Psoas muscle (tissue), 7 donors: ENCODE measurements at regions not wholly inside any gene's neighbourhood (a gene's known extent, or its start where the extent isn't known, plus 50 kb on each side); places are given as distances from the start of the nearest gene placed in this dataset.
"Not testable (repeated sequence)": the region's sequence is repeated elsewhere in the genome, so short reads cannot be mapped to it uniquely, and the experiment has no call there.

Experiments used
- ATAC-seq, 4 donors: fragments of 200-7000 bp; cut with Tn5 transposase; one replicate each; pipeline ENCODE4 v1.9.1; 2020; ENCODE audit warnings: moderate library complexity in 3 of 4, mild to moderate bottlenecking in 2 of 4
- DNase-seq, 2 donors: peaks; one replicate each; pipeline ENCODE4 v3.0.0-alpha.2; 2020
- H3K27ac ChIP-seq: fragments of 200-600 bp; one replicate; pipeline ENCODE4 v1.8.0; 2022
- H3K27me3 ChIP-seq, 3 donors: fragments of 200-600 bp in 1 of 3; one replicate each; pipeline versions ENCODE4 v1.6.1 to v1.8.0; 2013 to 2022; ENCODE audit warnings: low read length in 2 of 3, mild to moderate bottlenecking in 2 of 3, moderate library complexity in 1 of 3; ENCODE audit not compliant: insufficient read depth in 3 of 3
- H3K36me3 ChIP-seq, 2 donors: fragments of 200-600 bp in 1 of 2; one replicate each; pipeline versions ENCODE4 v1.6.1 to v1.8.0; 2013 to 2022; ENCODE audit warnings: low read depth in 1 of 2, mild to moderate bottlenecking in 1 of 2, moderate library complexity in 1 of 2; ENCODE audit not compliant: insufficient read depth in 1 of 2
- H3K4me1 ChIP-seq: fragments of 200-600 bp; one replicate; pipeline ENCODE4 v1.8.0; 2022
- H3K4me3 ChIP-seq: fragments of 200-600 bp; one replicate; pipeline ENCODE4 v1.8.0; 2022; ENCODE audit warnings: mild to moderate bottlenecking
- H3K9me3 ChIP-seq: fragments of 200-600 bp; one replicate; pipeline ENCODE4 v1.8.0; 2022
- CTCF ChIP-seq: fragments of 200-600 bp; IDR thresholded peaks from one replicate; pipeline ENCODE4 v1.8.0; 2022; ENCODE audit warnings: antibody characterized with exemption
- WGBS, 3 donors: extraction: QIAGEN DNeasy Blood & Tissue Kit; methylation state at CpG; one replicate each; pipeline versions ENCODE4 v1.1.6 to v1.1.7; 2013; 5-methylcytosine and 5-hydroxymethylcytosine counted together
- intact Hi-C, 2 donors: fragments of 100-400 bp; cut with DNase I; formaldehyde crosslinking; loops; one replicate each; pipeline versions ENCODE4 v1.11.0 to v1.14.2; 2022
- donor health status: healthy with polysubstance abuse.
- donor health status: DM: no; HTN: no; CAD: no; lungs with moderate emphysema.
- donor health status: Bipolar disorder and iron deficiency.
- donor health status: healthy.
- donor health status: DM: yes; HTN: yes; CAD: no.
- donor health status: DM: no; HTN: no; CAD: no.
- donor health status: DM: yes; HTN: yes; CAD: no.

- no peak for TF ChIP-seq CTCF
- no peak overlapping the region for H3K4me3 ChIP-seq
- intact Hi-C loops: no loop called here
- 9 to 15% (median 15%) methylated on average over 4 of the region's 4 CpGs for WGBS, 3 donors
- no peaks in the 10 kb centered on the region for H3K36me3 ChIP-seq
- H3K9me3 ChIP-seq: no peaks in the 10 kb centered on the region
- ATAC-seq: no peak
- H3K27ac ChIP-seq: no peak overlapping the region
- no peaks in the 10 kb centered on the region for H3K4me1 ChIP-seq
- no peak for DNase-seq
- peaks cover 0 to 4% (median 0%) of the 10 kb centered on the region in 3 donors for H3K27me3 ChIP-seq
Measured at GRCh38 chr3:31322460-31322859, 210.3 kb upstream of the STT3B start.

GRCh38 chr3:31327826-31328357 lies 204.8 kb upstream of the STT3B start:
- intact Hi-C loops, H3K4me3 ChIP-seq, H3K4me1 ChIP-seq, H3K27me3 ChIP-seq, H3K36me3 ChIP-seq, H3K27ac ChIP-seq, ATAC-seq, DNase-seq, H3K9me3 ChIP-seq: not testable (repeated sequence)
- 73 to 79% (median 76%) methylated on average over 3 of the region's 3 CpGs for WGBS, 3 donors

GRCh38 chr3:31331278-31331677 lies 201.4 kb upstream of the STT3B start:
- TF ChIP-seq CTCF: no peak
- H3K27me3 ChIP-seq: no peaks in the 10 kb centered on the region
- no peak overlapping the region for H3K27ac ChIP-seq
- DNase-seq: no peak
- H3K36me3 ChIP-seq: no peaks in the 10 kb centered on the region
- H3K4me3 ChIP-seq: no peak overlapping the region
- 84 to 88% (median 85%) methylated on average over 3 of the region's 3 CpGs for WGBS, 3 donors
- ATAC-seq: no peak
- no peaks in the 10 kb centered on the region for H3K4me1 ChIP-seq
- intact Hi-C loops: no loop called here
- H3K9me3 ChIP-seq: no peaks in the 10 kb centered on the region

GRCh38 chr3:31341130-31341529 lies 191.6 kb upstream of the STT3B start:
- Histone ChIP-seq H3K27ac (no peak overlapping the region), H3K27me3 (no peaks in the 10 kb centered on the region), H3K9me3 (no peaks in the 10 kb centered on the region), H3K36me3 (no peaks in the 10 kb centered on the region), H3K4me1 (no peaks in the 10 kb centered on the region), H3K4me3 (no peak overlapping the region)
- intact Hi-C loops: no loop called here
- DNase-seq: no peak
- TF ChIP-seq CTCF: no peak
- ATAC-seq: no peak
- WGBS, 3 donors: 22 to 36% (median 35%) methylated on average over 2 of the region's 2 CpGs

- WGBS, 3 donors: 42 to 56% (median 52%) methylated on average over 1 of the region's 1 CpG
Measured at GRCh38 chr3:31343075-31343474, 189.7 kb upstream of the STT3B start.

More at GRCh38 chr3:31343075-31343474, 189.7 kb upstream of the STT3B start:
- Histone ChIP-seq H3K9me3 (no peaks in the 10 kb centered on the region), H3K36me3 (no peaks in the 10 kb centered on the region), H3K4me1 (no peaks in the 10 kb centered on the region), H3K27me3 (no peaks in the 10 kb centered on the region), H3K4me3 (no peak overlapping the region), H3K27ac (no peak overlapping the region)
- DNase-seq (no peak), ATAC-seq (no peak)
- intact Hi-C loops: no loop called here
- TF ChIP-seq CTCF: no peak
